ENCODE measurements at regions not wholly inside any gene's neighbourhood (a gene's known extent, or its start where the extent isn't known, plus 50 kb on each side); places are given as distances from the start of the nearest gene placed in this dataset.

- no peak for DNase-seq (ENCODE audit: extremely low read depth in 1 of 2, low read depth in 1 of 2)
Measured at GRCh38 chr5:6831678-6832671, 118.7 kb downstream of the TENT4A start.

DNA sequence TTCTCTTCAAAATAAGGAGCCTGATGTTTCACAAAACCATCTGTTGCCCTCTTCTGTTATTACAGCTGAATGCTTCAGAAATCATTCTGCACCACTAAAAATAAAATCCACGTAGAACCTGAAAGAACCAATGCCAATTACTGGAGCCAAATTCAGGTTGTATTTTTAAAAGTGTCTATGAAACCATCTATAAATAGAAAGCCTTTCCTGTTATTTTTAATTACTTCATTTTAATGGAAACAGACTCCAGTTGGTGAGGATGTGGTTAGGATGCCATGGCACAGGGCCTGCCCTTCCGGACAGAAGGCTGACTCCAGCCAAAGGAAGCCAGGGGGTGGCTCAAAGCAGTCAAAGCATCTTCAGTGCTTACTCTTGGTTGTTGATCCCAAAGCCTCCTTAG is 119.8 kb downstream of the TENT4A start:
- no peak for DNase-seq (ENCODE audit: extremely low read depth in 1 of 2, low read depth in 1 of 2)

- no peak for DNase-seq (ENCODE audit: extremely low read depth in 1 of 2, low read depth in 1 of 2)
Measured at GRCh38 chr5:6833406-6833805, 120.2 kb downstream of the TENT4A start.

DNA sequence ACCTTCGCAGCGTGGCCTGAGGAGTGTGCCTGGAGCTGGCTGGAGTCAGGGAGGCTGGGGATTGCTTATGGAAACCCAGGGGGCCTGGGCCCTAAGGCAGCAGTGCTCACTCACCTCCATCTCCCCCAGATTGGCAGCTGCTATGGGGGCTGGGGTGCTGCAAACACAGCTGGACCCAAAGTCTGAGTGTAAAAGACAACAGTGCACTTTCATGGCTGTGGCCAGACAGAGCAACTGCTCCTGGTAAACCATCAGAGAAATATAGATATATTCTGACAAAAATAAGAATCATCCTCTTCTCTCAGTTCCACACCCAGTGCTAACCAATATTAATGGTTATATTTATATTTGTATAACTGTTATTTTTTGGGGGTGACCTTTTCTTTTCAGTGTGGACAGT is 123.9 kb downstream of the TENT4A start:
- no peak for DNase-seq (ENCODE audit: extremely low read depth in 1 of 2, low read depth in 1 of 2)

GRCh38 chr5:6837519-6838110 is 124.4 kb downstream of the TENT4A start:
- DNase-seq (ENCODE audit: extremely low read depth in 1 of 2, low read depth in 1 of 2) = no peak

- DNase-seq (ENCODE audit: extremely low read depth in 1 of 2, low read depth in 1 of 2) = no peak
Measured at GRCh38 chr5:6838736-6839135, 125.5 kb downstream of the TENT4A start.

- no peak for DNase-seq (ENCODE audit: extremely low read depth in 1 of 2, low read depth in 1 of 2)
Measured at GRCh38 chr5:6840136-6840793, 127.0 kb downstream of the TENT4A start.

GRCh38 chr5:6843335-6843734 is 130.1 kb downstream of the TENT4A start:
- DNase-seq (ENCODE audit: extremely low read depth in 1 of 2, low read depth in 1 of 2) = no peak

- no peak for DNase-seq (ENCODE audit: extremely low read depth in 1 of 2, low read depth in 1 of 2)
Measured at GRCh38 chr5:6843821-6844220, 130.6 kb downstream of the TENT4A start.

DNA sequence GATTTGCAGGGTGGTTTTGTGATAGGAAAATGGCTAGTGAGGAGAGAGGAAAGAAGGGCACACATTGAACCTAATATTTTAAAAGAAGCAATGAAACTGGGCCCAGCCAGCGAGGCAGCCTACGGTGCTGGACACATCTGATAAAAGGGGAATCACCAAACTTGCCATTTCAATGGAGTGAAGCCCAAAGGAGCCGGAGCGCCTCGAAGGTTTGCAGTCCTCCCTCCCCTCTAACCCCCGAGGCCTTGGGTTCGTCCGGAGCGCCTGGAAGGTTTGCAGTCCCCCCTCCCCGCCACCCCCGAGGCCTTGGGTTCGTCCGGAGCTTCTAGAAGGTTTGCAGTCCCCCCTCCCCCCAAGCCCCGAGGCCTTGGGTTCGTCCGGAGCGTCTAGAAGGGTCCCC is 132.6 kb downstream of the TENT4A start:
- no peak for DNase-seq (ENCODE audit: extremely low read depth in 1 of 2, low read depth in 1 of 2)

GRCh38 chr5:6847870-6848269 is 134.6 kb downstream of the TENT4A start:
- no peak for DNase-seq (ENCODE audit: extremely low read depth in 1 of 2, low read depth in 1 of 2)

DNA sequence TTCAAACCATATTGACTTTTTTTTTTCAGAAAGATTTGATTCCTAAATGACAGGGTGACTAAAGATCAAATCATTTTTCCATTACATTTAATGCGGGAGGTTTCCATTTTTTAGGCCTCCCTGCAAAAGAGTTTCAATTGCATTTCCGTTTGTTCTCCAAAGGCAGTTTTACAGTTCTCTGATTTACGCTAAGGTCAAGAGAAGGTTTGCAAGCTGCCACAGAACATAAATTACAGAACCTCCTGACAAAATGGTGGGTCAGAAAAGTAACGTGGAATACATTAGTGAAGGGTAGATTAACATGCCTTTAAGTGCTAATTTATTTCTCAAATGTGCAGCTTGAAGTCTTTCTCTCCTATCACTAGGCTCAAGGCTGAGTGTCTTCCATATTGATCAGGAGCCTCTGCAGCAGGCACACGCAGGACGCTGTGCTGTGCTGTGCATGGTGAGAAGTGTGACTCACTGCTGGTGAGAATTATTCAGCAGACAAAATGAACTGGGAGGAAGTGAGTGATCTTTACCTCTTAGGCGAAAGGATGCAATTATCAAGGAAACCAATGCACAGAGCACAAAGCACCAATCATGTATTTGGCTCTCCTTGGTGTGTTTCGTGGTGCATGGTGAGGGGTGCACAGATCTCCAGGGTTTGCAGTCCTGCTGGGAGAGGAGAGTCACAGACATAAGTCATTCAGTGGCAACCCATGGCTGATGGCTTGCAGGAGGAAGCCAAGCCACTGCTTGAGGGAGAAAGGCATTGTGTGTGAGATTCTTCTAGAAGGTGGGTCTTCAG is 136.3 kb downstream of the TENT4A start:
- no peak for DNase-seq (ENCODE audit: extremely low read depth in 1 of 2, low read depth in 1 of 2)

- DNase-seq (ENCODE audit: extremely low read depth in 1 of 2, low read depth in 1 of 2) = no peak
Measured at GRCh38 chr5:6850106-6850432, 136.8 kb downstream of the TENT4A start.

DNA sequence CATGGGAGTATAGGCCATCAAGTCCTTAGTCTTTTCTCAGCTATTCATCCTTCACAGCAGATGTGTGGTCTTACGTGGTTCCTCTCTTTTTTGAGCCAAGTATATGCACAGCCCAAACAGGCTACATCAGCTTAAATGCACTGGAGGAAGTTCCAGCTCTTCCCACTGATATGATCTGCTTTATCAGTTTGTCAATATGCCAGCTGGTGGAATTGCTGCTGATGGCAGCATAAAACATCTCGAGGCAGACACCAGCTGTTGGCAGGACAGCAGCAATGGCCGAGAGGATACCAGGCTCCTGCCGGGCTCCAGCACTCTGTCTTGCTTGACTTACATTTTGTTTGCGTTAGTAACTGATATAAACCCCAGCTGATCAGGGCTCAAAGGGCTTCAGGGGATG is 143.4 kb downstream of the TENT4A start:
- no peak for DNase-seq (ENCODE audit: extremely low read depth in 1 of 2, low read depth in 1 of 2)

DNA sequence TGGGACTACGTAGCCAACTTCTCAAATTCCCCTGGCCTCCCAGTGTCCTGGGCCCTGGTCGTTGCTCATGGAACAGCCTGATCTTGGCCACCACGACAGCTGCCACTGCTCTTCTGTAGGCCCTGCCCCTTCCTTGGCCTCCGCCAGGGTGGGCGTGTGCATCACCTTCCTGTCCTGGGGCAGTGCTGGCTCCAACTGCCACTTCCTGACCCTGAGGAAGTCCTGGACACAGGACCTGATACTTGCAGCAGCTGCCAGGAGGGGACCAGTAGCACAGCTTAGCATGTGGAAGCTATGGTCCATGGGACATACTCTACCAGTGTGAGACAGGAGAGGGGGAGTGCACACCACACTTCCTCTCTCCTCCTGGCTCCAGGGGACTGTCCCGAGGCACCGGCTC is 145.2 kb downstream of the TENT4A start:
- no peak for DNase-seq (ENCODE audit: extremely low read depth in 1 of 2, low read depth in 1 of 2)

GRCh38 chr5:6859023-6859422 is 145.8 kb downstream of the TENT4A start:
- DNase-seq (ENCODE audit: extremely low read depth in 1 of 2, low read depth in 1 of 2) = no peak

- DNase-seq (ENCODE audit: extremely low read depth in 1 of 2, low read depth in 1 of 2) = no peak
Measured at GRCh38 chr5:6859951-6860638, 146.9 kb downstream of the TENT4A start.

DNA sequence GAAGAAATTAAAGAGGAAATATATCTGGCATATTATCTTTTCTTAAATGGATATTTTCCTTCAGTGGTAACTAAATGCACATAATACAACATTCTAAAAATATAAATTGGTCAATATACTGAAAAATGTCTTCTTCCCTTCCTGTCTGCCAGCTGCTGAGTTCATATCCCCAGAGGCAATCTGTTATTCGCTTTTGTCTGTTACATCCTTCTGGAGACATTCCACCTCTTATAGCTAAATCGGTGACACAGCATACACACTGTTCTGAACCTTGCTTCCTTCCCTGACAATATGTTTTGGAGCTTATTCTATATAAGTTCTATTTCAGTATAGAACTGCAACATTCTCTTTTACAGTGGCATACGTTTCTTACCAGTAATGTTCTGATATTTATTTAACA is 147.8 kb downstream of the TENT4A start:
- DNase-seq (ENCODE audit: extremely low read depth in 1 of 2, low read depth in 1 of 2) = no peak

- DNase-seq (ENCODE audit: extremely low read depth in 1 of 2, low read depth in 1 of 2) = no peak
Measured at GRCh38 chr5:6861667-6862066, 148.4 kb downstream of the TENT4A start.

GRCh38 chr5:6862306-6862705 is 149.1 kb downstream of the TENT4A start:
- no peak for DNase-seq (ENCODE audit: extremely low read depth in 1 of 2, low read depth in 1 of 2)

- DNase-seq (ENCODE audit: extremely low read depth in 1 of 2, low read depth in 1 of 2) = no peak
Measured at GRCh38 chr5:6867712-6868111, 154.5 kb downstream of the TENT4A start.

All from stimulated activated CD8-positive, alpha-beta memory T cell treated with anti-CD3 and anti-CD28 coated beads, Interleukin-7, amount 100 ng/mL, for 48 hours (primary cell).